HCT116 (cell line): ENCODE measurements at regions not wholly inside any gene's neighbourhood (a gene's known extent, or its start where the extent isn't known, plus 50 kb on each side); places are given as distances from the start of the nearest gene placed in this dataset.

Experiments
- CBX3 ChIP-seq: IDR thresholded peaks from 2 replicates; pipeline ENCODE4 v1.6.1; 2012; ENCODE audit warnings: low read depth
- CEBPB ChIP-seq: IDR thresholded peaks from 2 replicates; pipeline ENCODE4 v1.6.1; 2012; ENCODE audit warnings: low read depth
- EZH2 ChIP-seq: fragments of 200-600 bp; sonication (generic); IDR thresholded peaks from 2 replicates; pipeline ENCODE4 v1.6.1; 2017; ENCODE audit warnings: antibody characterized with exemption, mixed run types
- POLR2A ChIP-seq: IDR thresholded peaks from 2 replicates; pipeline ENCODE4 v1.7.0; 2011; ENCODE audit warnings: borderline replicate concordance; ENCODE audit not compliant: insufficient read depth, insufficient read length; ENCODE audit errors: extremely low read depth
- POLR2AphosphoS5 ChIP-seq: IDR thresholded peaks from 2 replicates; pipeline ENCODE4 v1.6.1; 2011; ENCODE audit warnings: mild to moderate bottlenecking, low read depth, low read length, moderate library complexity
- TCF7L2 ChIP-seq: IDR thresholded peaks from 2 replicates; pipeline ENCODE4 v1.7.0; 2011; ENCODE audit warnings: borderline replicate concordance, inconsistent platforms; ENCODE audit not compliant: insufficient read depth, insufficient read length; ENCODE audit errors: extremely low read depth
- YY1 ChIP-seq: IDR thresholded peaks from 2 replicates; pipeline ENCODE4 v1.6.1; 2011; ENCODE audit warnings: low read length, low read depth, moderate library complexity, mild to moderate bottlenecking; ENCODE audit not compliant: insufficient replicate concordance; ENCODE audit errors: extremely low read depth
- ZNF274 ChIP-seq: fragments of 200-500 bp; sonication (Bioruptor generic); IDR thresholded peaks from 2 replicates; pipeline ENCODE4 v1.6.1; 2014; ENCODE audit warnings: mild to moderate bottlenecking, low read depth, low read length, inconsistent platforms
- TF ChIP-seq, protein P1 (sequence below), 3 experiments: fragments of 200-600 bp in 1 of 3; sonication (generic) in 1 of 3; IDR thresholded peaks in 2 of 3; conservative IDR thresholded peaks in 1 of 3; 2 replicates each; pipeline ENCODE4 v1.5.1; 2012 to 2017; ENCODE audit warnings: low read depth in 2 of 3, low read length in 2 of 3, antibody characterized with exemption in 1 of 3, borderline replicate concordance in 1 of 3, control low read depth in 1 of 3, mild to moderate bottlenecking in 1 of 3, mixed read lengths in 1 of 3, mixed run types in 1 of 3, moderate library complexity in 1 of 3; ENCODE audit not compliant: insufficient read depth in 1 of 3
- TF ChIP-seq, protein P2 (sequence below): IDR thresholded peaks from 2 replicates; pipeline ENCODE4 v1.6.1; 2012; ENCODE audit warnings: low read depth
- TF ChIP-seq, protein P3 (sequence below): IDR thresholded peaks from 2 replicates; pipeline ENCODE4 v1.6.1; 2012
- TF ChIP-seq, protein P4 (sequence below): IDR thresholded peaks from 2 replicates; pipeline ENCODE4 v1.6.1; 2012

DNA sequence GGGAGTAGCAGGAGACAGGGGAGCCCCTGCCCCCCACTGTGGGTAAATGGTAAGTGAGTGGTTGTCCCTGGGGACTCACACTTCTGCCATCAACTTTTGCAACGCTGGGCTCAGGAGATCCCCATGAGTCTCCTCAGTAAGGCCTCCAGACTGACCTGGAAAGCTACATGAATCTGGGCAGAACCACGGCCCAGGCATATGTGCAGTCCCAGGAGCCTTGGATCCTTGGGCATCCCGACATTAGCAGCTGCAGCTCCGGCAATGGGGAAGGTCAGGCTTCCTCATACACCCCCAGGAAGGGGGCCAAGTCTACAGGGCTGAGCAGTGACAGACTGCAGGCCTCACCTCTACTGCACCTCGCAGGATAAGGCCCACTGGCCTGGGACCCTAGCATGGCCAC is 868.7 kb upstream of the ADGRL4 start:
- TF ChIP-seq EZH2 (no peak), TCF7L2 (no peak), POLR2A (no peak), YY1 (no peak), ZNF274 (no peak), CEBPB (no peak), POLR2AphosphoS5 (no peak), CBX3 (no peak)
- TF ChIP-seq, protein P1, sequence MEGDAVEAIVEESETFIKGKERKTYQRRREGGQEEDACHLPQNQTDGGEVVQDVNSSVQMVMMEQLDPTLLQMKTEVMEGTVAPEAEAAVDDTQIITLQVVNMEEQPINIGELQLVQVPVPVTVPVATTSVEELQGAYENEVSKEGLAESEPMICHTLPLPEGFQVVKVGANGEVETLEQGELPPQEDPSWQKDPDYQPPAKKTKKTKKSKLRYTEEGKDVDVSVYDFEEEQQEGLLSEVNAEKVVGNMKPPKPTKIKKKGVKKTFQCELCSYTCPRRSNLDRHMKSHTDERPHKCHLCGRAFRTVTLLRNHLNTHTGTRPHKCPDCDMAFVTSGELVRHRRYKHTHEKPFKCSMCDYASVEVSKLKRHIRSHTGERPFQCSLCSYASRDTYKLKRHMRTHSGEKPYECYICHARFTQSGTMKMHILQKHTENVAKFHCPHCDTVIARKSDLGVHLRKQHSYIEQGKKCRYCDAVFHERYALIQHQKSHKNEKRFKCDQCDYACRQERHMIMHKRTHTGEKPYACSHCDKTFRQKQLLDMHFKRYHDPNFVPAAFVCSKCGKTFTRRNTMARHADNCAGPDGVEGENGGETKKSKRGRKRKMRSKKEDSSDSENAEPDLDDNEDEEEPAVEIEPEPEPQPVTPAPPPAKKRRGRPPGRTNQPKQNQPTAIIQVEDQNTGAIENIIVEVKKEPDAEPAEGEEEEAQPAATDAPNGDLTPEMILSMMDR (IDR thresholded peaks at IDR 0.05 in 2 of 3, conservative IDR thresholded peaks at IDR 0.05 in 1 of 3; ENCODE audit: borderline replicate concordance in 1 of 3, insufficient read depth in 1 of 3, low read depth in 2 of 3, low read length in 2 of 3), result no peak
- TF ChIP-seq, protein P2, sequence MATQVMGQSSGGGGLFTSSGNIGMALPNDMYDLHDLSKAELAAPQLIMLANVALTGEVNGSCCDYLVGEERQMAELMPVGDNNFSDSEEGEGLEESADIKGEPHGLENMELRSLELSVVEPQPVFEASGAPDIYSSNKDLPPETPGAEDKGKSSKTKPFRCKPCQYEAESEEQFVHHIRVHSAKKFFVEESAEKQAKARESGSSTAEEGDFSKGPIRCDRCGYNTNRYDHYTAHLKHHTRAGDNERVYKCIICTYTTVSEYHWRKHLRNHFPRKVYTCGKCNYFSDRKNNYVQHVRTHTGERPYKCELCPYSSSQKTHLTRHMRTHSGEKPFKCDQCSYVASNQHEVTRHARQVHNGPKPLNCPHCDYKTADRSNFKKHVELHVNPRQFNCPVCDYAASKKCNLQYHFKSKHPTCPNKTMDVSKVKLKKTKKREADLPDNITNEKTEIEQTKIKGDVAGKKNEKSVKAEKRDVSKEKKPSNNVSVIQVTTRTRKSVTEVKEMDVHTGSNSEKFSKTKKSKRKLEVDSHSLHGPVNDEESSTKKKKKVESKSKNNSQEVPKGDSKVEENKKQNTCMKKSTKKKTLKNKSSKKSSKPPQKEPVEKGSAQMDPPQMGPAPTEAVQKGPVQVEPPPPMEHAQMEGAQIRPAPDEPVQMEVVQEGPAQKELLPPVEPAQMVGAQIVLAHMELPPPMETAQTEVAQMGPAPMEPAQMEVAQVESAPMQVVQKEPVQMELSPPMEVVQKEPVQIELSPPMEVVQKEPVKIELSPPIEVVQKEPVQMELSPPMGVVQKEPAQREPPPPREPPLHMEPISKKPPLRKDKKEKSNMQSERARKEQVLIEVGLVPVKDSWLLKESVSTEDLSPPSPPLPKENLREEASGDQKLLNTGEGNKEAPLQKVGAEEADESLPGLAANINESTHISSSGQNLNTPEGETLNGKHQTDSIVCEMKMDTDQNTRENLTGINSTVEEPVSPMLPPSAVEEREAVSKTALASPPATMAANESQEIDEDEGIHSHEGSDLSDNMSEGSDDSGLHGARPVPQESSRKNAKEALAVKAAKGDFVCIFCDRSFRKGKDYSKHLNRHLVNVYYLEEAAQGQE, result no peak
- TF ChIP-seq, protein P3, sequence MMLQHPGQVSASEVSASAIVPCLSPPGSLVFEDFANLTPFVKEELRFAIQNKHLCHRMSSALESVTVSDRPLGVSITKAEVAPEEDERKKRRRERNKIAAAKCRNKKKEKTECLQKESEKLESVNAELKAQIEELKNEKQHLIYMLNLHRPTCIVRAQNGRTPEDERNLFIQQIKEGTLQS, result no peak
- TF ChIP-seq, protein P4, sequence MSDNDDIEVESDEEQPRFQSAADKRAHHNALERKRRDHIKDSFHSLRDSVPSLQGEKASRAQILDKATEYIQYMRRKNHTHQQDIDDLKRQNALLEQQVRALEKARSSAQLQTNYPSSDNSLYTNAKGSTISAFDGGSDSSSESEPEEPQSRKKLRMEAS, result no peak
